NCI-H526 treated with DMSO at 0.1 percent for 48 hours (cell line): ENCODE measurements at regions not wholly inside any gene's neighbourhood (a gene's known extent, or its start where the extent isn't known, plus 50 kb on each side); places are given as distances from the start of the nearest gene placed in this dataset.
"Not testable (repeated sequence)": the region's sequence is repeated elsewhere in the genome, so short reads cannot be mapped to it uniquely, and the experiment has no call there.

Source experiments
- DNase-seq: peaks from one replicate; lab custom pipeline; 2025; lab: John Stamatoyannopoulos, UW

DNA sequence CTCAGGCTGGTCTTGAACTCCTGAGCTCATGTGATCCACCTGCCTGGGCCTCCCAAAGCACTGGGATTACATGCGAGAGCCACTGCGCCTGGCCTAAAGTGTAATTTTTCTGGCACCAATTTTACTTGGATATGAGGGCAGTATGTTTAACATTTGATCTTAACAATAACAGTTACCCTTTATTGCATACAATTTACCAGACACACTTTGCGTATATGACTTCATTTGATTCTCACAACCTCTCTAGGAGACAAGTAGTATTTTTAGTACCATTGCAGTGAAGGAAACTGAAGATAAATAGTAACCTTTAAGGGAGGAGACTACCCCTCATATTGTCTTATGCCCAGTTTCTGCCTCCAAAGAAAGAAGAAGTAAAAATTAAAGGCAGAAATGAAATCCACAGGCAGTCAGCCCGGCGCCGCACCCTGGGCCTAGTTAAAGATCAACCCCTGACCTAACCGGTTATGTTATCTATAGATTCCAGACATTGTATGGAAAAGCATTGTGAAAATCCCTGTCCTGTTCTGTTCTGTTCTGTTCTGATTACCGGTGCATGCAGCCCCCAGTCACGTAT lies 54.0 kb downstream of the CYP26A1 start:
- DNase-seq, result not testable (repeated sequence)

DNA sequence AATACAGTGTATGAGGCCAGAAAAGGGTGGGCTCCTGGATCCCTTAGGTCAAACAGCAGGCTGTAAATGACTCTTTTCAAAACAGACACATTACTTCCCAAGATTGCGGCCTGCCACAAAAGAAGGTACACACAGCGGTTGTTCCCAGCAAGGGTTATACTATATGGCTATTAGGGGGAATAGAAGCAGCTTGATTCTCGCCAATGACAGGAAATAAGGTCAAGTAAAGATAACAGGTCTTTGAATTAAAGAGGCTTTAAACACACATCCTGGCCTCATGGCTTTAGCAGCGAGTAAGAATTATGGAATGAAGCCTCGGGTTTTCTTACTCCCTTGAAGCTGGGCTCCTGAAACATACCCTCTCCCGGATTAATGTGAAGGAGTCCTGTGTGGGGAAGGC lies 58.3 kb downstream of the CYP26A1 start:
- DNase-seq, result no peak

GRCh38 chr10:93138113-93138870 lies 64.6 kb downstream of the CYP26A1 start:
- DNase-seq, result no peak

GRCh38 chr10:93139059-93139655 lies 65.5 kb downstream of the CYP26A1 start:
- DNase-seq, result no peak

DNA sequence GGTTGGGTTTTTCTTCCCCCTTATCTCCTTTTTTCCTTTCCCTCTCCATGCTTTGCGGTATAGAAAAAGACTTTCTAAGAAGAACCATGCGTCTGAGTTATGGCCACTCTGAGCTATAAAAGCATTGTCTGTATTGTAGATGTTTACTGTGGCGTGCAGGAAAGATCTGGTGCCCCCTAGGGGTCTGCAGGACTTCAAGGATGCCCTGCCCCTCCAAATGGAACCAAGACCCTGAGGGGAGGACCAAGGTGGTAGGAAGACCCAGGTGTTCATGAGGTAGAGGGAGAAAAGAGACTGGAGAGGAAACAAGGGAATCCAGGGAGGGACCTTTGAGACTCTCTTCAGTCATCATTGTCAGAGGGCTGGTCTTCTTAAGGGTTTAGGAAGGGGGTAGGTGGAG lies 68.8 kb downstream of the CYP26A1 start:
- DNase-seq, result no peak

DNA sequence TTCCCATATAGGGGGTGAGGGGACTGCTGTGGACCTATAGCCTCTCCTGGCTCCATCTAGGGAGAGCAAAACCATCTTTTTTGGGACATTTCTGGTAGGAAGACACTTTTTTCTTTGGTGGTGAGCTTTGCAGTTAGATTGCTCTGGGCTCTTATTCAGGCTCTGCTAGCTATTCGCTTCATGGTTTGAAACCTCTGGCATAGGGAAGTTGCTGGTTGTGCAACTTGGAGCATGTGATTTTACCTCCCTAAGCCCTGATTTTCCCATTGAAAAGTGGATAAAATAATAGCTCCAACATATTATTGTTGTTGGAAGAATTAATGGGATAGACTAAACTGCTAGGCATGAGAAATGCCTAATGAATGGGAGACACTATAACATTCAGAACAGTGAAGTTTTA lies 69.6 kb downstream of the CYP26A1 start:
- no peak for DNase-seq

DNA sequence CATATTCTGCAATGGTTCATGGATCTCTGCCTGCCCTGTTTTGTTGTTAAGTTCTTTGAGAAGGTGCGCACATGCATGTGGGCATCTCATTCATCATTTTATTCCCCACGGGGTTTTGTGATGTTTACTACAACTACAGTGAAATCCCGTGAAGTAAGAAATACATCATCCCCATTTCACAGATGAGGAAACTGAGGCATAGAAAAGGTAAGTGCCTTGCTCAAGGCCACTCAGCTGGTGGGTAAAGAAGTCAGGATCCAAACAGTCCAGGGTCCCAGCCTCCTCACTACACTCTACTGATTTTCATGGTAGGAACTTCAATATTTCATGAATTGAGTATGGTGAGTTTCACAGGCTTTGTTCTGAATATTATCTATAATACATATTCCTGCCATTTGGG lies 72.6 kb downstream of the CYP26A1 start:
- no peak for DNase-seq

GRCh38 chr10:93147281-93147680 lies 73.6 kb downstream of the CYP26A1 start:
- DNase-seq, result no peak

DNA sequence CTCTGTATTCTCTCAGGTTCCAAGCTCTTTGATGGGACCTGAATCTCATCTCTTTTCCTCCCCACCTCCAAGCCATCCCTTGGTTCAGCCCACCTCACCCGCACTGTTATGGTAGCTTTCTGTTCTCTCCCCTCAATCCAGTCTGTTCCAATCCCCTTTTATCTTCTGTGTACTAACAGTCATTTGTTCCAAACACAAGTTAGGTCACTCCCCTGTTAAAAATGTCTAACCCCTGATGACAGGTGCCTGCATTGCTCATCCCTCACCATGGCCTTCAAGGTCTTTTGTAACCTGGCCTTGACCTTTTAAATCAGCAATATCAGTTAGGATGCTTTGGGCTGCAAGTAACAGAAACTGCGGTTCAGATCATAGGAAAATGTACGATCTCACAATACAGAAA lies 74.8 kb downstream of the CYP26A1 start:
- DNase-seq, result no peak

DNA sequence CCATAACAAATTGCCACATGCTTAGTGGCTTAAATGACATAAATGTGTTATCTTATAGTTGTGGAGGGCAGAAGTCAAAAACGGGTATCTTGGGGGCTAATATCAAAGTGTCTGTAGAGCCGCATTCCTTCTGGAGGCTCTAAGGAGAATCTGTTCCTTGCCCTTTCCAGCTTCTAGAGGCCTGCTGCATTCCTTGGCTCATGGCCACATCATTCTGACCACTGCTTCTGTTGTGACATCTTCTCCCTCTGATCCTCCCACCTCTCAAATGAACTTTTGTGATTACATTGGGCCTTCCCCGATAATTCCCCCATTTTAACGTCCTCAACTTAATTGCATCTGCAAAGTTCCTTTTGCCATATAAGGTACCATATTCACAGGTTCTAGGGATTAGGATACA lies 76.1 kb downstream of the CYP26A1 start:
- no peak for DNase-seq

DNA sequence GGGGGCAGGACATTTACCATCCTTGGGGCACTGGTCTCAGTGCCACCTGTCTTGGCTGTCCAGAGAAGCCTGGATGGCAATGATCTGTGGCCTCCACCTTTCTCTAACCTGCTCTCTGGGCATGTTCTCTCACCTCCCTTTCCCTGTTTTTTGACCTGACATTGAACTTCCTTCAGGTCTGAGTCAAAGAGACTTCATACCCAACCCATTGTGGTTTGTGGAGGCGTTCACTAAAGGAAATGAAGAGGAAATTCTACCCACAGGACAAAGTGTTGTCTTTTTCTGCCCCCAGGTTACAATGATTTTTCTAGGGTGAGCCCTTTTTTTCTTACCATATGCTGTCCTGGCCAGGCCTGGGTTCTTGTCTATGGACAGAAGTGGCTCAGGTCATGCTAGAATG lies 76.6 kb downstream of the CYP26A1 start:
- DNase-seq, result no peak

DNA sequence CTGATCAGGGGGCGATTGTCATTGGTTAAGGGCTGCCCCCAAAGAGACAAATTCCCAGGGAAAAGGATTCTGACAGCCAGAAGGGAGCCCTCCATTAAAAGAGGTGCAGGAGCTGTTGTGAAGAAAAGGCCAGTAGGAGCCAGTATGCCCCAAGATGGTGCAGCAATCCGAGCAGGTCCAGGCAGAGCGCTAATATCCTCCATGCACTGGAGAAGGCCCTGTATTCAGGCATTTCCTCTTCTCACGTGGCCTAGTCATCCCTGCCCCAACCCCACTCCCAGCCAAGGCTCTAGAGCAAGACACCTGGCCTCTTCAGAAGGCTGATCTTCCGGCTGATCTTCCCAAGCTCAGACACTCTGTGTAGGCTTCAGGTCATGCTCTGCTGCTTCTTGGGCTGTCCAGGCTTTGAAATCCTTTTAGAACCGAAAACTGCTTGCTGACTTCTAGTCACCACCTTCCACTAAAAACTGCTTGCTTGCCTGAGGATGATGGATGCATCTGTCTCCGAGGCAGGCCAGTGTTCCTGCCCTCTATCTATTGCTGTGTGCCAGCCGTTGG lies 77.4 kb downstream of the CYP26A1 start:
- no peak for DNase-seq

DNA sequence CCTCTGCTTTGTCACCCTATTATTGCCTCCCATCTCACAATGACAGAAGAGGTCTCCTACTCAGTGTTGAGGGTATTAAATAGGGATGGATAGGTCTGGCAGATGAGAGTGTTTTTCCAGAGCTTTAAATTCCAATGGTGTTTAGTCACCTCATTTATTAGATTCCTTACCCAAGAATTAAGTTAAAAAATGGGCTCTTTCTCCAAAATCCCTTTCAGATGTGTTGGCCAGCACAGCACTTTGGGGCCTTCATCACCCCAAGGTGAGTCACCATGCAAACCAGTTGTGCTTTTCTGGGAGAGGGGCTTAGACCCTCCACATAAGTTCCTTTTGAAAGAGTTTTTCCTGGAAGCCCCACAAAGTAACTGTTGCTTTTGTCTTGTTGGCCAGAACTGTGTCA lies 78.4 kb downstream of the CYP26A1 start:
- DNase-seq, result no peak

DNA sequence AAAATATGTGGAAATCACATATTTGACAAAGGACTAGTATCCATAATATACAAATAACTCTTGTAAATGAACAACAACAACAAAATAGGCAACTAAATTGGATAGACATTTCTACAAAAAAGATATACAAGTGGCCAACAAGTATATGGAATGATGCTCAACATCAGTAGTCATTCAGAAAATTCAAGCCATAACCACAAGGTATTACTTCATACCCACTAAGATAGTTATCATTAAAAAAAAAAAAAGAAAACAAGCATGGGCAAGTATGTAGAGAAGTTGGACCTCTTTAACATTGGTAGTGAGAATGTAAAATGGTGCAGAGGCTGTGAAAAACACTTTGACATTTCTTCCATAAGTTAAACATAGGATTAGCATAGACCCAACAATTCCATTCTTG lies 80.8 kb downstream of the CYP26A1 start:
- no peak for DNase-seq

GRCh38 chr10:93160140-93160539 lies 86.4 kb downstream of the CYP26A1 start:
- DNase-seq, result no peak

DNA sequence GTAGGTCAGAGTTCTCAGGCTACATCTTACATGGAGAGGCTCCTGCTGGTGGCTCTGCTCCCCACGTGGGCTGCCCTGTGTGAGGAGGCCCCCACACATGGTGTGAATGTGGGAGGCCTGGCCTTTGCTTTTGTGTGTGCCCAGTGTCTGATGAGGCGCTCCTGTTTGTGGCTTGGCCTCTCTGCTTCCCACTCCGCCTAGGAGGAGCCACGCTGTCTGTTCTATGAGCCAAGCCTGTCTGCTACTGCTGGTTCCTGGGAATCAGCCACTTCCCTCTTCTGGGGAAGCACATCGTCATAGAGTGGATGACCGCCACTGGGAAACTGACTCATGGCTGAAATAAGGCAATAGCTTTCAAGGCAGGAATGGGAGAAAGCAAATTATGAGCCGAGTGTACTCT lies 87.1 kb downstream of the CYP26A1 start:
- DNase-seq, result no peak

GRCh38 chr10:93165367-93165766 lies 91.7 kb downstream of the CYP26A1 start:
- DNase-seq, result no peak

DNA sequence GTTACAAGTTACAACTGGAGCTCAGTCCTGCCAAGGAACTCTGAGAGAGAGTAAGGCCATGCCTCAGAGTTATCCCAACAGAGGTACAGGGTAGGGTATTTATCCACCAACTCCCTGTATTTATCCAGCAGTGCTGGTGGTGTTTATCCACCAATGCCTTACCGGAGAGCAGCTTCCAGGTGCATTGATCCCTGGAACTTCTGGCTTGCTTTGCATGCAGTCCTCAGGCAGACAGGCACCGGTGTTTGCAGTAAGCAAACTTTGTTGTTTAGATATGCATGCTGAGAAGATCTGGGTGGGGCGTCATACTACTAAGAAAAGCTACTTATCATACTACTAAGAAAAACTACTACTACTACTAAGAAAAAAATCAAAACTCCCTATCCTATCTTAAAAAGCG lies 92.4 kb downstream of the CYP26A1 start:
- peak; percentile 44 for DNase-seq

GRCh38 chr10:93171837-93172236 lies 98.1 kb downstream of the CYP26A1 start:
- no peak for DNase-seq

DNA sequence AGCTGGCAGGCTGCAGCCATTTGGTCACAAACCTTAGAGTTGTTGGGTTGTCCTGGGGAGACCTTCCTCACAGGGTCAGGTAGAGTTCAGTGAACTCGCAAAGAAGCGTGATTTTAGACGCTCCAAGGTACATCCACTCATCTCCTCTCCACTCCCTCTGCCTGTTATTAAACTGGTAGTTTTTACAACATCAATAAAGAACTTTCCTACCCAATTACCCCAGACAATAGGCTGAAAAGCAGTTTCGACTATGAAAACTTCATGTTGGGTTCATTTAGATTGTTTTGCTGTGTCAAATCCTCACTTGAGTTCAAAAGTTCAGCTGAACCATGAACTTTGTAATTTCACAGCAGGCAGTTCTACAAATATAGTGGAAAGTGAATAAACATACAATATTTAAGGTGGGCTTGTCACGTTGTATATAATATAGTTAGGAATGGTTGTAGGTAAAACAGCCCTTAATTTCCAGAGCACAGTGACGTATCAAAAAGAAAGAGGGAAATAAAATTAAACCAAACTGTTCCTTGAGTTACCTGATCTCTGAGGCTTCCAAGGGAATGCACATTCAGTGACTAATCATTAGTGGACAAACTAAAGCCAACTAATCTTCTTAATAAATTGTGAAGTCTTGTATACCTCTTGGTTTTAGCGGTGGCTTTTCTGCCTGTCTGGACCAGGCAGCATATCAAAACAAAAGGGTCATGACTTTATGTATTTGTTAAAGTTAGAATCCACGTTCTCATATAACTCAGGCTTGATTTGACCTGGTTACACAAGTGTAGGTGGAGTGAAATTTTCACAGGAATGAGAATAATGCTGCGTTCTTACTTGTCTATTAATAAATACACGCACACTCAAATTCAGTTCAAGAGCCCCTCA lies 100.5 kb downstream of the CYP26A1 start:
- no peak for DNase-seq

- no peak for DNase-seq
Measured at GRCh38 chr10:93175490-93175889, 101.8 kb downstream of the CYP26A1 start.

DNA sequence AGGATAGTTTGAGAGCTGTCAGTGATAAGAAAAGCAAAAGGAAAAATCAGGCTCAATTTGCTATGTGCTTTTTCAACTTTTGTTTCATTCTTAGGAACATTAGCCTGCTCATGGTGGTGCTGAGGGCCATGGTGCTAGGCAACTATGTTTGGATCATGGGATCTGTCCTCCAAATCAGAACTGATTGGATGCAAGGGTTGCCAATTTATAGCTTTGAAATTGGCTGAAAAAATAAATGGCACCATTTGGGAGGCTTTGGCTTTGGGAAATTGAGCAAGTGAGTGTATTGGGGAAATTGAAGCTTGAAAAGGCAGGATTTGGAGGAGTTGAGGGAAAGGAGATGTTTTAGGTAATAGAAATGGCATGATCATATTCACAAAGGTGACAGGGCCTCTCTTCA lies 103.8 kb downstream of the CYP26A1 start:
- DNase-seq, result no peak
